Hepatocyte (in vitro differentiated cells): ENCODE measurements at regions not wholly inside any gene's neighbourhood (a gene's known extent, or its start where the extent isn't known, plus 50 kb on each side); places are given as distances from the start of the nearest gene placed in this dataset.
A peak's percentile ranks its signal among the peaks of the same experiment; 100 is the strongest.

Experiments used
- DNase-seq: peaks from one replicate; pipeline ENCODE4 v3.0.0-alpha.2; 2016; ENCODE audit warnings: low spot score
- H2AFZ ChIP-seq: fragments of 200-600 bp; sonication (generic); 2 replicates; pipeline ENCODE4 v1.6.0; 2016; ENCODE audit warnings: antibody characterized with exemption, mild to moderate bottlenecking
- H3K27ac ChIP-seq: fragments of 200-600 bp; sonication (generic); 2 replicates; pipeline ENCODE4 v1.5.1; 2016; ENCODE audit warnings: mild to moderate bottlenecking
- H3K27me3 ChIP-seq: fragments of 200-600 bp; sonication (generic); 2 replicates; pipeline ENCODE4 v1.6.1; 2016
- H3K36me3 ChIP-seq: fragments of 200-600 bp; sonication (generic); replicated peaks from 2 replicates; pipeline ENCODE4 v1.5.1; 2016; ENCODE audit warnings: low read depth; ENCODE audit not compliant: insufficient read depth
- H3K4me1 ChIP-seq: fragments of 200-600 bp; sonication (generic); 2 replicates; pipeline ENCODE4 v1.5.1; 2016; ENCODE audit warnings: mild to moderate bottlenecking, moderate library complexity; ENCODE audit not compliant: insufficient read depth
- H3K4me2 ChIP-seq: fragments of 200-600 bp; sonication (generic); 2 replicates; pipeline ENCODE4 v1.6.0; 2016
- H3K4me3 ChIP-seq: fragments of 200-600 bp; sonication (generic); 2 replicates; pipeline ENCODE4 v1.5.1; 2016; ENCODE audit warnings: mild to moderate bottlenecking
- H3K79me2 ChIP-seq: fragments of 200-600 bp; sonication (generic); 2 replicates; pipeline ENCODE4 v1.6.0; 2017; ENCODE audit warnings: mild to moderate bottlenecking
- H3K9me2 ChIP-seq: fragments of 200-600 bp; sonication (generic); replicated peaks from 2 replicates; pipeline ENCODE4 v1.6.0; 2017; ENCODE audit warnings: mild to moderate bottlenecking; ENCODE audit not compliant: insufficient read depth
- H3K9me3 ChIP-seq: fragments of 200-600 bp; sonication (generic); 2 replicates; pipeline ENCODE4 v1.5.1; 2016; ENCODE audit warnings: low read depth, mild to moderate bottlenecking
- H4K20me1 ChIP-seq: fragments of 200-600 bp; sonication (generic); 2 replicates; pipeline ENCODE4 v1.6.0; 2016; ENCODE audit warnings: mild to moderate bottlenecking; ENCODE audit not compliant: insufficient read depth, poor library complexity, severe bottlenecking
- EZH2 ChIP-seq: fragments of 200-600 bp; sonication (generic); IDR thresholded peaks from 2 replicates; pipeline ENCODE4 v1.6.1; 2016; ENCODE audit warnings: antibody characterized with exemption, mild to moderate bottlenecking, borderline replicate concordance
- EZH2phosphoT487 ChIP-seq: fragments of 200-600 bp; sonication (generic); IDR thresholded peaks from one replicate; pipeline ENCODE4 v1.6.1; 2018; ENCODE audit warnings: antibody characterized with exemption, mild to moderate bottlenecking, low read depth, moderate library complexity; ENCODE audit not compliant: unreplicated experiment, severe bottlenecking
- WGBS: methylation state at CpG from one replicate; pipeline ENCODE4 v1.1.6; 2016; ENCODE audit warnings: low lambda C conversion rate; ENCODE audit errors: missing lambda C conversion rate; 5-methylcytosine and 5-hydroxymethylcytosine counted together
- TF ChIP-seq, protein P1 (sequence below): fragments of 200-600 bp; sonication (generic); IDR thresholded peaks from 2 replicates; pipeline ENCODE4 v1.5.1; 2016; ENCODE audit warnings: antibody characterized with exemption, mild to moderate bottlenecking; ENCODE audit not compliant: poor library complexity

DNA sequence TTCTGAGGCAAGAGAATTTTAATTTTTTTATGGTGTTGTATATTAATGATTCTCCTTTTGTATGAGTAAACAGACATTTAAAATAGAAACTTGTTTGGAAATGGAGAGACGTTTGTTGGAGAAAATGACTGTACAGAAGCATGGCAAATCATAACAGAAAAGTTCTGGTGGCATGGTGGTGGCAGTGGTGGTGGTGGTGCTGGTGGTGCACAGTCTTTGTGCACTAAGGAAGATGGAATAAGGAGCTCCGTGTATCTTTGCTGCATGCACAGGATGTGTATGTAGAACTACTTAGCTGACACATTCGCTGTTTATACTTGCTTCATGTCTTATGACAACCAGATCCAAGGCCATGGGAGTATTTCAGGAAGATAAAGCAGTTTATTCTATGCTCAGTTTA is 294.9 kb downstream of the UTRN start:
- Histone ChIP-seq H3K27me3 (no peaks in the 10 kb centered on the region), H3K79me2 (no peaks in the 10 kb centered on the region), H4K20me1 (no peaks in the 10 kb centered on the region), H3K9me2 (no peaks in the 10 kb centered on the region), H3K4me3 (no peak overlapping the region), H3K9me3 (no peaks in the 10 kb centered on the region), H3K4me1 (no peaks in the 10 kb centered on the region), H3K4me2 (no peak overlapping the region), H2AFZ (no peak overlapping the region), H3K36me3 (no peaks in the 10 kb centered on the region), H3K27ac (no peak overlapping the region)
- WGBS = 72% methylated on average over 3 of the region's 3 CpGs
- no peak for DNase-seq
- TF ChIP-seq EZH2 = no peak
- TF ChIP-seq, protein P1, sequence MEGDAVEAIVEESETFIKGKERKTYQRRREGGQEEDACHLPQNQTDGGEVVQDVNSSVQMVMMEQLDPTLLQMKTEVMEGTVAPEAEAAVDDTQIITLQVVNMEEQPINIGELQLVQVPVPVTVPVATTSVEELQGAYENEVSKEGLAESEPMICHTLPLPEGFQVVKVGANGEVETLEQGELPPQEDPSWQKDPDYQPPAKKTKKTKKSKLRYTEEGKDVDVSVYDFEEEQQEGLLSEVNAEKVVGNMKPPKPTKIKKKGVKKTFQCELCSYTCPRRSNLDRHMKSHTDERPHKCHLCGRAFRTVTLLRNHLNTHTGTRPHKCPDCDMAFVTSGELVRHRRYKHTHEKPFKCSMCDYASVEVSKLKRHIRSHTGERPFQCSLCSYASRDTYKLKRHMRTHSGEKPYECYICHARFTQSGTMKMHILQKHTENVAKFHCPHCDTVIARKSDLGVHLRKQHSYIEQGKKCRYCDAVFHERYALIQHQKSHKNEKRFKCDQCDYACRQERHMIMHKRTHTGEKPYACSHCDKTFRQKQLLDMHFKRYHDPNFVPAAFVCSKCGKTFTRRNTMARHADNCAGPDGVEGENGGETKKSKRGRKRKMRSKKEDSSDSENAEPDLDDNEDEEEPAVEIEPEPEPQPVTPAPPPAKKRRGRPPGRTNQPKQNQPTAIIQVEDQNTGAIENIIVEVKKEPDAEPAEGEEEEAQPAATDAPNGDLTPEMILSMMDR = no peak
- no peak for TF ChIP-seq EZH2phosphoT487

DNA sequence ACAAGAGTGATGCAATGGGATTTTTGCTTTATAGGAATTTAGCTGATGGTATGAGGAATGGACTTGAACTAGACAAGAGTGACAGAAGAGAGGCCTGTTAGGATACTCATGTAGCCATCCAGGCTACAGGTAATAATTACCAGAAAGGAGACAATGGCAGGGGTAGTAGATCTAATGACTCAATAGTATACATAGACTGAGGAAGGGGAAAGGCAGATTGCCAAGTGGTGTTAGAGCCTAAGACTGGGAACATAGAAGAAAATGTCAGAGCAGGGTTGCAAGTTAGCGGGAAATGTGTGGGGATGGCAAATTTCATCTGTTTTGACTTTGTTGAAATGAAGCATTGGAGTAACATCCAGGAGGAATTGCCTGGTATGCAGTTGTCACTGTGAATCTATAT is 295.6 kb downstream of the UTRN start:
- Histone ChIP-seq H2AFZ (no peak overlapping the region), H3K79me2 (no peaks in the 10 kb centered on the region), H3K27ac (no peak overlapping the region), H3K9me3 (no peaks in the 10 kb centered on the region), H3K9me2 (no peaks in the 10 kb centered on the region), H3K4me2 (no peak overlapping the region), H3K36me3 (no peaks in the 10 kb centered on the region), H3K27me3 (no peaks in the 10 kb centered on the region), H3K4me1 (no peaks in the 10 kb centered on the region), H4K20me1 (no peaks in the 10 kb centered on the region), H3K4me3 (no peak overlapping the region)
- WGBS = 96% methylated on average over 1 of the region's 1 CpG
- TF ChIP-seq, protein P1 = no peak
- TF ChIP-seq EZH2 (no peak), EZH2phosphoT487 (no peak)
- DNase-seq = no peak

DNA sequence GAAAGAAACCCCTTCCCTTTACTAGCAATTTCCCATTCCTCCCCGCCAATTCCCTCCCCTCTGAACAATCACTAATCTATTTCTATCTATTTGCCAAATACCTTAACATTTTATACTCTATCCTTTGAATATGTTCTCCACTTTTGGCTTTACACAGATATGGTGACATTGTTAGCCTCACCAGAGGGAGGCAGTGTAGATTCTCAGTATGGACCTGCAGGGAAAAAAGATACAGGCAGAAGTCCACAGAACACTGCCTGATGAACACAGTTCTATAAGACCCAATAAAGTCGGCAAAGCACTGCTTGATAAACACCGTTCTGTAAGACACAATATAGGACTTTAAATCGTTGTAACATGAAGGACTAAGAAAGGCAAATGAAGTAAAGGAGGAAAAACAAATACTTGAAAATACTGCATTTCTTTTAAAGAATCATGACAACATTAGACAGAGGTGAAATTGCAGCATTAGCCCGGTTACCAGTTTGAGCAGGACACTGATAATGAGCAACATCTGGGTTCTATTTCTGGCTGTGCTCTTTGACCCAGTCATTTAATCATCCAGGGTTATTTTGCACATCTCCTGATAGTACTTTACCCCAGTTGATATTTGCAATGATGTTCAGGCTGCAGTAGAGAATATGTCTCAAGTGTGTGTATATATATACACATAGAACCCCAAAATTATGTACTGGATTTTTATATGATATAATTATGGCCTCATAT is 296.8 kb downstream of the UTRN start:
- peak; percentile 40 for DNase-seq
- Histone ChIP-seq H3K4me3 (no peak overlapping the region), H4K20me1 (no peaks in the 10 kb centered on the region), H3K36me3 (no peaks in the 10 kb centered on the region), H3K79me2 (no peaks in the 10 kb centered on the region), H3K27me3 (no peaks in the 10 kb centered on the region), H3K9me3 (no peaks in the 10 kb centered on the region), H3K4me2 (no peak overlapping the region), H3K4me1 (no peaks in the 10 kb centered on the region), H2AFZ (no peak overlapping the region), H3K27ac (no peak overlapping the region), H3K9me2 (no peaks in the 10 kb centered on the region)
- 46% methylated on average over 5 of the region's 5 CpGs for WGBS
- TF ChIP-seq EZH2phosphoT487 (no peak), EZH2 (no peak)
- TF ChIP-seq, protein P1 = peak; percentile 57
